ENCODE measurements at regions not wholly inside any gene's neighbourhood (a gene's known extent, or its start where the extent isn't known, plus 50 kb on each side); places are given as distances from the start of the nearest gene placed in this dataset.

GRCh38 chr13:91099877-91100276 is 247.6 kb upstream of the MIR17HG start:
- TF ChIP-seq POLR2A (IDR thresholded peaks at IDR 0.05) (no peak), POLR2AphosphoS5 (IDR thresholded peaks at IDR 0.05) (no peak)
- TF ChIP-seq, protein P1, sequence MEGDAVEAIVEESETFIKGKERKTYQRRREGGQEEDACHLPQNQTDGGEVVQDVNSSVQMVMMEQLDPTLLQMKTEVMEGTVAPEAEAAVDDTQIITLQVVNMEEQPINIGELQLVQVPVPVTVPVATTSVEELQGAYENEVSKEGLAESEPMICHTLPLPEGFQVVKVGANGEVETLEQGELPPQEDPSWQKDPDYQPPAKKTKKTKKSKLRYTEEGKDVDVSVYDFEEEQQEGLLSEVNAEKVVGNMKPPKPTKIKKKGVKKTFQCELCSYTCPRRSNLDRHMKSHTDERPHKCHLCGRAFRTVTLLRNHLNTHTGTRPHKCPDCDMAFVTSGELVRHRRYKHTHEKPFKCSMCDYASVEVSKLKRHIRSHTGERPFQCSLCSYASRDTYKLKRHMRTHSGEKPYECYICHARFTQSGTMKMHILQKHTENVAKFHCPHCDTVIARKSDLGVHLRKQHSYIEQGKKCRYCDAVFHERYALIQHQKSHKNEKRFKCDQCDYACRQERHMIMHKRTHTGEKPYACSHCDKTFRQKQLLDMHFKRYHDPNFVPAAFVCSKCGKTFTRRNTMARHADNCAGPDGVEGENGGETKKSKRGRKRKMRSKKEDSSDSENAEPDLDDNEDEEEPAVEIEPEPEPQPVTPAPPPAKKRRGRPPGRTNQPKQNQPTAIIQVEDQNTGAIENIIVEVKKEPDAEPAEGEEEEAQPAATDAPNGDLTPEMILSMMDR (IDR thresholded peaks at IDR 0.05), result no peak

All from prostate gland (tissue), 2 donors.